IPS-15b (cell line): ENCODE measurements at regions not wholly inside any gene's neighbourhood (a gene's known extent, or its start where the extent isn't known, plus 50 kb on each side); places are given as distances from the start of the nearest gene placed in this dataset.
"Not testable (repeated sequence)": the region's sequence is repeated elsewhere in the genome, so short reads cannot be mapped to it uniquely, and the experiment has no call there.

Source experiments
- H3K27me3 ChIP-seq: one replicate; pipeline ENCODE4 v1.6.1; 2013; ENCODE audit warnings: low read length; ENCODE audit not compliant: control insufficient read depth, insufficient read depth
- H3K36me3 ChIP-seq: one replicate; pipeline ENCODE4 v1.6.1; 2013; ENCODE audit warnings: low read length; ENCODE audit not compliant: control insufficient read depth, insufficient read depth
- H3K4me1 ChIP-seq: one replicate; pipeline ENCODE4 v1.6.1; 2013; ENCODE audit warnings: mild to moderate bottlenecking, low read length; ENCODE audit not compliant: control insufficient read depth, insufficient read depth
- H3K4me3 ChIP-seq: one replicate; pipeline ENCODE4 v1.5.1; 2013; ENCODE audit warnings: low read depth, low read length
- H3K9ac ChIP-seq: one replicate; pipeline ENCODE4 v1.6.1; 2013; ENCODE audit warnings: low read depth, mild to moderate bottlenecking, low read length
- H3K9me3 ChIP-seq: one replicate; pipeline ENCODE4 v1.6.1; 2013; ENCODE audit warnings: mild to moderate bottlenecking, low read length; ENCODE audit not compliant: control insufficient read depth, insufficient read depth

DNA sequence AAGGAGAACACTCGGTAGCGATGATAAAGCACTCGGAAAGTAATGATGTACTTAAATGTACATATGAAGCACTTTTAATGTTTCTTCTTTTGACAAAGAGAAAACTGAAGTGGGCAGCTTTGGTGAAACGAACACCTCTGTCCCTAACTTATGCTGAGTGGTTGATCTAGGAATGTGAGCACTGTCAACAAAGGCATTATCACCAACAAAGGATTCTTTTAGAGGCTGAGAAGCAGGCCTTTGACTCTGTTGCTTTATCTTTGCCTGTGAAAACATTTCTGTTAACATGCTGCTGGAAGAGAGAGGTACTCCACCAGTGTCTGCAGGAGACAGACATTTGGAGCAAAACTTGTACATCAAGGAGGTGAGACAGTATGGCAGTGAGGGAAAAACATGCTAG lies 103.2 kb upstream of the VRK1 start:
- H3K36me3 ChIP-seq: no peaks in the 10 kb centered on the region
- peaks cover 51% of the 10 kb centered on the region for H3K27me3 ChIP-seq
- no peaks in the 10 kb centered on the region for H3K9me3 ChIP-seq

DNA sequence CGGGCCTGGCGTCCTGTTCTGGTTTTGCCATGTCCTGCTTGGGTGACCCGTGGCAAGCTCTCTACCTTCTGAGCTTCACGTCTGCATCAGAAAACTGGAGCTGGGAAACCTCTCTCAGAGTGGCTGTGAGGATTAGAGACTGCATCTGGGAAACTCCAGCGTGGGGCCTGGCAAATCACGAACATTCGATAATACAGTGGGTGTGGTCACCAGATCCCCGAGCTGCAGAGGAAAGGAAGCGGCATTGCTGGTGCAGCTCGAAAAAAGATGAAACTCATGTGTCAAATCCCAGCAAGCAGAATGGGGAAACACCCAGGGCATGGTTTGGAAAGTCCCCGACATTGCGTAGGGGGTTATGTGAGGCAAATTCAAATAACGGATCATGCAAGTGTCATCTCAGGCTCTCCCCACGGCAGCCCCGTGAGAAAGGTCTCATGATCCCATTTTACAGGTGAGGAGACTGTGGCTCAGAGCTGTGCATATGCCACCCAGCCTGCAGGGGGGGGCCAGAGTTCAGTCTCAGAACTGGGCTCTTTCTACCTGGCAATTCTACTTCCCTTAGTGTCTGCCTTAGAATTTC lies 98.1 kb upstream of the VRK1 start:
- peaks cover 2% of the 10 kb centered on the region for H3K4me1 ChIP-seq
- no peak overlapping the region for H3K4me3 ChIP-seq
- no peaks in the 10 kb centered on the region for H3K9me3 ChIP-seq
- H3K36me3 ChIP-seq: no peaks in the 10 kb centered on the region
- peaks cover 19% of the 10 kb centered on the region for H3K27me3 ChIP-seq
- H3K9ac ChIP-seq: no peak overlapping the region

More for the DNA sequence above, 103.2 kb upstream of the VRK1 start:
- Histone ChIP-seq H3K4me3 (no peak overlapping the region), H3K9ac (no peak overlapping the region), H3K4me1 (peaks cover 7% of the 10 kb centered on the region)

DNA sequence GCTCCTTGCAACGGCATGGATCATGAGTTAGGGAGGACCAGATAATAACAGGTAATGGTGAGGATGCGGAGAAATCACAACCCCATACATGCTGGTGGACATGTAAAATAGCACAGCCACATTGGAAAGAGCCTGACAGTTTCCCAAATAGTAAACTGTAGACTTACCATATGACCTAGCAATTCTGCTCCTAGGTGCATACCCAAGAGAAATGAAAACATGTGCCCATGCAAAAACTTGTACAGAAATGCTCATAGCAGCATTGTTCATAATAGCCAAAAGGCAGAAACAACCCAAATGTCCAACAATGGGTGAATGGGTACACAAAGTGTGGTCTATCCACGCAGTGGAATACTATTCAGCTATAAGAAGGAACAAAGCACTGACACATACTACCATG lies 97.5 kb upstream of the VRK1 start:
- H3K4me3 ChIP-seq: no peak overlapping the region

DNA sequence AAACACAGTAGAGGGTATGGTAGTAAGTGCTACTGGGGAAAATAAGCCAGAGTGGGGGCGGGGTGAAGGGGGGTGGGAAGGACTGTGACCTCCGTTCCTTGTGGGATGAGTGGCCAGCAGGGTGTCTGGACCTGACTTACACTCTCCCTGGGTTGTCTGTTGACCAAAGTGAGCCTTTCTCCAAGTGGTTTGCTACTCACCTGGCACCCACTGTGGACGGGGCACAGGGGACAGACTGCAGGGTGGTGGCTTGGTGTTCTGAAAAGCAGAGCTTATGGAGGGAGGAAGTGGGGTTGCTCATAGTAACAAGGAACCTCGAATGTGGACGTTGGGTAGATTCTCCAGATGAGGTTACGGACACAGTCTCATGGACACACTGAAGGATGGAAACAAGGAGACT lies 94.4 kb upstream of the VRK1 start:
- Histone ChIP-seq H3K9me3 (no peaks in the 10 kb centered on the region), H3K36me3 (no peaks in the 10 kb centered on the region), H3K27me3 (no peaks in the 10 kb centered on the region), H3K4me3 (no peak overlapping the region), H3K4me1 (no peaks in the 10 kb centered on the region), H3K9ac (no peak overlapping the region)

More for the DNA sequence above, 97.5 kb upstream of the VRK1 start:
- Histone ChIP-seq H3K27me3 (peaks cover 13% of the 10 kb centered on the region), H3K9me3 (no peaks in the 10 kb centered on the region), H3K36me3 (no peaks in the 10 kb centered on the region), H3K9ac (no peak overlapping the region), H3K4me1 (no peaks in the 10 kb centered on the region)

DNA sequence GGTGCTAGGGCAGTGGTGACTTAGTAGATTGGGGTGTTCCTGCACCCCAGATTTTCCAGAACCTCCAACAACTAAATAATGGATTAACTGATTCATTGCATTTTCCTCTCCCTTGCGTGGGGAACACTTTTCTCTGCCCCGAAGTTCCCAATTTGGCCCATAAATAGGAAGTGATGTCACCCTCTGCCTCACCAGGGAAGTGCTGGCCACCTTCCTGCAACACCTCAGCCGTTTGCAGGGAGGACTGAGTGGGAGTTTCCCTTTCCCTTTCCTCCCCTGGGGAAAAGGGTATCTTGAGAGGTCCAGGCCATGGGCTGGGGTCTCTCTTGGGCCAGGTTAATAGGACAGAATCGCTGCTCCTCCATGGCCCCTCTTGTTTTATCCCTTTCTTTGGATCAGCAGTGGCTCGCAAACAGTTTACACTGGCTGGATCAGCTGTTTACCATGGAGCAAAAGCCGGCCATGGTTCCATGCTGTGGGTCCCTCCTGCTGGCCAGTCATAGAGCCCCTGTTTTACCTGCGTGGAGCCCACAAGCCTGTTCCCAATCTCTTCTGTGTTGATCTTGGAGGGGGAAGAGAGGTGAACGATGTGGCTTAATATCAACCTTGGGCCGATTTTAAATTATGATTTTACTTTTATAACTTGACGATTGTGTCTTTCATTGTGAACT lies 91.6 kb upstream of the VRK1 start:
- no peak overlapping the region for H3K4me3 ChIP-seq
- no peaks in the 10 kb centered on the region for H3K9me3 ChIP-seq
- no peaks in the 10 kb centered on the region for H3K27me3 ChIP-seq

DNA sequence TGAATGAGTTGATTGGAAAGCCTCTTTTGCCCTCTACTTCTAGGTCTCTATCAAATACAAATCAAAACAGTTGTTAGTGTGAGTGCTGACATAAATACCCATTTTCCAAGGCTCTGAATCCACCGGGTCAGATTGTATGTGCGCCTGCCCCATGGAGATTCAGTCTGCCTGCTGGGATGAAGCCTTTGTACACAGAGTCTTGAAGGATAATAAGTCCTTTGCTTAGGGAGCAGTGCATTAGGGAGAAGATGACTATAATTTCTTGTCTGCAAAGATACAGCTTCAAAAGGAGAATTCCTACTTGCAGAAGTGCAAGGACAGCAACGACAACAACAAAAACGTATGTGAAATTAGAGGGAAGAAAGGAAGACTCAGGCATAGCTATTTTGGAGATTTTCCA lies 90.3 kb upstream of the VRK1 start:
- H3K36me3 ChIP-seq: no peaks in the 10 kb centered on the region
- H3K9ac ChIP-seq: no peak overlapping the region
- H3K9me3 ChIP-seq: no peaks in the 10 kb centered on the region
- H3K27me3 ChIP-seq: no peaks in the 10 kb centered on the region
- H3K4me1 ChIP-seq: no peaks in the 10 kb centered on the region
- H3K4me3 ChIP-seq: no peak overlapping the region

More for the DNA sequence above, 91.6 kb upstream of the VRK1 start:
- Histone ChIP-seq H3K36me3 (no peaks in the 10 kb centered on the region), H3K9ac (no peak overlapping the region), H3K4me1 (no peaks in the 10 kb centered on the region)

DNA sequence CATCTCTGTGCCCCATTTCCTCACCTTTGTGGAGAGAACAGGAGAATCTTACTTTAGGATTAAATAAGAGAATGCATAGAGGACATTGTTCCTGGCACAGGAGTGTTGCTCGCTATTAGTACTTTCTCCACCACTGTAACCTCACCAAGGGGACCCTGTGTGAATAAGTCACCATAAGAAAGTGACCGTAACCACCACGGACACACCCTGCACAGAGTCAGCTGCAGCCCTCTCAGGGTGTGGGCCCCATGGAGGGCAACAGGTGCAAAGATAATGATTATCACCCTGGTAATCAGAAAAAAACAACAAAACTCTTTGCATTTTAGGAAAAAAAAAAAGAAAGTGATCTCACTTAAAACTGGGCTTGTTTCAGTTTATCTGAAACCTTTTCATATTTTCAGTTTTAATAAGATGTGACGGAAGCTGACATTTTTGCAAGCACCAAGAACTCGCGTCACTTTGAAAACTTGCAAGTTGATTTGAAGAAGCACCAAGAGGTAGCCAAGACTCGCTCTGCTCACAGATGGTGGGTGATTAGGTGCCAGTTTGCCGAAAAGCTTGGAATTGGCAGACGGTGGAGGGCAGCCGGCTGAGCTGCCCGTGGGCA lies 87.0 kb upstream of the VRK1 start:
- H3K4me1 ChIP-seq: no peaks in the 10 kb centered on the region
- no peaks in the 10 kb centered on the region for H3K9me3 ChIP-seq
- H3K27me3 ChIP-seq: no peaks in the 10 kb centered on the region
- H3K4me3 ChIP-seq: no peak overlapping the region
- no peaks in the 10 kb centered on the region for H3K36me3 ChIP-seq
- no peak overlapping the region for H3K9ac ChIP-seq

DNA sequence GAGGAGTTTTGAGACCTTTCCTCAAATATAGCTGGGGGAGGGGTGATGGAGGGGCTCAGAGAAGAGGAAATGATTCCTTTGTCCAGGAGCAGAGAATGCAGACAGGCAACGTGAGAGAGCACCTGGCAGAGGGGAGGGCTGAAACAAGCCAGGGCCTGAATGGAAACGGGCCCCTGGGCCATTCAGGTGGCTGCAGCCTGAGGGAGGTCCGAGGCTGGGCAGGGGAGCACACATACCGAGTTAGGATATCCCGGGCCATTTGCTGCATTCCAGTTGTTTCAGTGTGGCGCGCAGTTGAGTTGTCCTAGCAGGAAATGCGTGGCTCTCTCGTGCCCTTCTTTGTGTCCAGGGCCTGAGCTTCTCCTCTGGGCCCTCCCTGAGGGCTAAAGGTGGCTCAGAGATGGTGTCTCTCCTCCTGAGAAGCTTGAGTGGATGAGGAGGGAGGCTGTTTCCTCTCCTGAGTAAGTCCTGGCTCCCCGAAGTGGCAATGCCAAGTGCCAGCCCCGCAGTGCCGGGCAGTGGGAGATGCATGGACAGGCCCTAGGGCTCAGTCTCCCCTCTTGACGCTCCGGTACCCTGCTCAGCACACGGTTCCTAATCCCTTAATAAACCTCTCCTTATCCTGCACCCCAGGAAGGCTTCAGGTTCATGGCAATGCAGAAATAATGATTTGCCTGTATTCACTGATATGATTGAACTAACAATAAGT lies 85.5 kb upstream of the VRK1 start:
- H3K9me3 ChIP-seq: no peaks in the 10 kb centered on the region
- H3K4me1 ChIP-seq: no peaks in the 10 kb centered on the region
- no peaks in the 10 kb centered on the region for H3K36me3 ChIP-seq
- no peaks in the 10 kb centered on the region for H3K27me3 ChIP-seq
- no peak overlapping the region for H3K9ac ChIP-seq
- H3K4me3 ChIP-seq: no peak overlapping the region

DNA sequence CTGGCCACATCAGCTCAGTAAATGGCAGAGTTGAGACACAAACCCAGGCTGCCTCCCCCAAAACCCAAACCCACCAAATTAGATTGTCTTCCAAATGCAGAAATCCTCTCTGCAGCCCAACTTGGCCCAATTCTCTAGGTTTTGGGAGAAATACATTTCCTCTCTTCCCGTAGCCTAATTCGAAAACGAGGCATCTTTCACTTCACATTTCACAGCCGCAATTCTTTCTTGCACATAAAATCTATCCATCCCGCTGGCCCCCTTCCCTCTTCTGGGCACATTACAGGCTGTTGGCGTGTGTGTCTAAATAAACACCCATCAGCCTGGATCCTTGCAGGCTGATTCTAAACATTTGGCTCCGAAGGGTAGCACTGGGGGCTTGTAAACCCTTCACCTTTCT lies 83.8 kb upstream of the VRK1 start:
- Histone ChIP-seq H3K27me3 (no peaks in the 10 kb centered on the region), H3K36me3 (no peaks in the 10 kb centered on the region), H3K4me1 (no peaks in the 10 kb centered on the region)

DNA sequence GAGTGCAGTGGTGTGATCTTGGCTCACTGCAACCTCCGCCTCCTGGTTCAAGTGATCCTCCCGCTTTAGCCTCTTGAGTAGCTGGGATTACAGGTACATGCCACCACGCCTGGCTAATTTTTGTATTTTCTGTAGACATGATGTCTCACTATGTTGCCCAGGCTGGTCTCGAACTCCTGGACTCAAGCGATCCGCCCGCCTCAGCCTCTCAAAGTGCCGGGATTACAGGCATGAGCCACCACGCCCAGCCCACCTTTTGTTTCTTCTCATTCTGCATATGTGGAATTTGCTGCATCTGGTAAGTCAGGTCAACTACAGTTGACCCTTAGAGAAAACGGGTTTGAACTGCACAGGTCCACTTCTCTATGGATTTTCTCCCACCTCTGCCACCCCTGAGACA lies 82.6 kb upstream of the VRK1 start:
- H3K36me3 ChIP-seq, H3K9ac ChIP-seq, H3K9me3 ChIP-seq, H3K27me3 ChIP-seq, H3K4me1 ChIP-seq, H3K4me3 ChIP-seq: not testable (repeated sequence)

More for the DNA sequence above, 83.8 kb upstream of the VRK1 start:
- Histone ChIP-seq H3K4me3 (no peak overlapping the region), H3K9me3 (no peaks in the 10 kb centered on the region), H3K9ac (no peak overlapping the region)

DNA sequence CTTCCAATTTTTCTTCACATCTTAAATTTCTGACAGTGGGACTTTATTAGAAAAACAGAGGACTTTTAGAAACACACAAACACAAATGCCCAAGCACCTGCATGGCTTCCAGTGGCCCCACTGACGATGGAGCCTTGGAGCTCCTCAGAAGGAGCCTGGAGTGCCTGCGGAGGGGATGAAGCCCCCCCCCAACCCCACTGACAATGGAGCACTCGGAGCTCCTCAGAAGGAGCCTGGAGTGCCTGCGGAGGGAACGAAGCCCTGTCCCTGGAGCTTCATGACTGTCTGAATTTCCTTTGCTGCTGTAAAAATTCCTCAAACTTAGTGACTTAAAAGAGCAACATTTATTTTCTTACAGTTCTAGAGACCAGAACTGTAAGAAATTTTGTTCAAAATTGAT lies 80.1 kb upstream of the VRK1 start:
- no peaks in the 10 kb centered on the region for H3K27me3 ChIP-seq
- H3K4me3 ChIP-seq: no peak overlapping the region
- no peaks in the 10 kb centered on the region for H3K9me3 ChIP-seq
- no peaks in the 10 kb centered on the region for H3K36me3 ChIP-seq
- no peaks in the 10 kb centered on the region for H3K4me1 ChIP-seq
- H3K9ac ChIP-seq: no peak overlapping the region

DNA sequence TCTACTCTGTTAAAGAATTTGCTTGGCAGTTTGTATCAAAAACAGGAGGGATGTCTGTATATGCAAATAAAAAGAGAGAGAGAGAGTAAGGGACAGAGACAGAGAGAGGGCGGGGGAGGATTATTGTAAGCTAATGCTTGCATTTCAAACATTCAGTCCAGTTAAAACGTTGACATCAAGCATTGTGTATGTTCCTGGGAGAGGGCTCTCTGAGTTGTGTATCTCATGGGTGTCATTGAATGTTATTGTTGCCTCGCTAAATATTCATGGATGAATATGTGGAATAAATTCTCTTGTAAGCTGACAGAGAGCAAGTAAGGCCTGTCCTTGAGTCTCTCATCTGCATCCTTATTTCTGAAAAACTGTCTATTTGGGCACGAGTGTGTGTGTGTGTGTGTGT lies 78.8 kb upstream of the VRK1 start:
- Histone ChIP-seq H3K27me3 (no peaks in the 10 kb centered on the region), H3K9ac (no peak overlapping the region)

More for the DNA sequence above, 78.8 kb upstream of the VRK1 start:
- H3K4me3 ChIP-seq: no peak overlapping the region
- no peaks in the 10 kb centered on the region for H3K4me1 ChIP-seq
- H3K36me3 ChIP-seq: no peaks in the 10 kb centered on the region
- no peaks in the 10 kb centered on the region for H3K9me3 ChIP-seq
